IMR-90 (cell line): ENCODE measurements at regions not wholly inside any gene's neighbourhood (a gene's known extent, or its start where the extent isn't known, plus 50 kb on each side); places are given as distances from the start of the nearest gene placed in this dataset.
A peak's percentile ranks its signal among the peaks of the same experiment; 100 is the strongest.

Source experiments
- ATAC-seq: fragments of 200-7000 bp; cut with Tn5 transposase; 2 replicates; pipeline ENCODE4 v1.9.1; 2020; ENCODE audit warnings: low read depth, mild to moderate bottlenecking, moderate library complexity
- BruUV-seq: library from RNA; stranded (reverse); fragments of 400-500 nt; replicated peaks from 2 replicates; lab custom pipeline; 2021; lab: Mats Ljungman, UMichigan
- CTCF ChIA-PET: fragments of 300-600 bp; formaldehyde crosslinking; extraction: SDS; loops from one replicate; lab custom pipeline; 2021; ENCODE audit warnings: antibody characterized with exemption; lab: Yijun Ruan, JAX
- POLR2A ChIA-PET: fragments of 300-600 bp; sonication (Branson Sonifier 250); formaldehyde crosslinking; loops from one replicate; lab custom pipeline; 2022; ENCODE audit warnings: antibody characterized with exemption; ENCODE audit not compliant: unreplicated experiment; lab: Charles Lee
- DNase-seq: peaks from one replicate; pipeline ENCODE4 v3.0.0; 2013
- H2AFZ ChIP-seq: replicated peaks from 2 replicates; pipeline ENCODE3; 2013; ENCODE audit warnings: low read length, mild to moderate bottlenecking; ENCODE audit not compliant: poor library complexity
- H2AK5ac ChIP-seq: 2 replicates; pipeline ENCODE4 v1.6.1; 2013; ENCODE audit warnings: low read depth, low read length, inconsistent platforms
- H2AK9ac ChIP-seq: replicated peaks from 2 replicates; pipeline ENCODE3; 2013; ENCODE audit warnings: mild to moderate bottlenecking, low read depth, low read length, moderate library complexity; ENCODE audit not compliant: poor library complexity
- H2BK120ac ChIP-seq: 2 replicates; pipeline ENCODE4 v1.6.1; 2013; ENCODE audit warnings: low read depth, low read length, inconsistent platforms
- H2BK15ac ChIP-seq: 3 replicates; pipeline ENCODE4 v1.6.1; 2013; ENCODE audit warnings: low read depth, low read length, inconsistent platforms
- H2BK20ac ChIP-seq: 2 replicates; pipeline ENCODE4 v1.6.1; 2013; ENCODE audit warnings: low read depth, mild to moderate bottlenecking, inconsistent platforms, low read length, moderate library complexity
- H2BK5ac ChIP-seq: 2 replicates; pipeline ENCODE4 v1.6.1; 2013; ENCODE audit warnings: mild to moderate bottlenecking, low read depth, low read length, inconsistent platforms; ENCODE audit not compliant: poor library complexity, severe bottlenecking
- H3K14ac ChIP-seq: replicated peaks from 2 replicates; pipeline ENCODE4 v1.6.1; 2013; ENCODE audit warnings: low read depth, low read length, inconsistent platforms
- H3K18ac ChIP-seq: 2 replicates; pipeline ENCODE4 v1.6.1; 2013; ENCODE audit warnings: low read depth, low read length, control low read depth
- H3K23ac ChIP-seq: 2 replicates; pipeline ENCODE4 v1.6.1; 2013; ENCODE audit warnings: low read depth, low read length, inconsistent platforms
- H3K27ac ChIP-seq: 2 replicates; pipeline ENCODE4 v1.5.1; 2013; ENCODE audit warnings: mild to moderate bottlenecking, control low read depth, low read length; ENCODE audit not compliant: insufficient read depth
- H3K27me3 ChIP-seq: 2 replicates; pipeline ENCODE4 v1.6.1; 2013; ENCODE audit warnings: low read length; ENCODE audit not compliant: control insufficient read depth, insufficient read depth
- H3K36me3 ChIP-seq: 2 replicates; pipeline ENCODE4 v1.6.1; 2013; ENCODE audit warnings: low read length, mixed read lengths; ENCODE audit not compliant: control insufficient read depth, insufficient read depth
- H3K4ac ChIP-seq: 2 replicates; pipeline ENCODE4 v1.6.1; 2013; ENCODE audit warnings: low read depth, low read length, inconsistent platforms
- H3K4me1 ChIP-seq: 2 replicates; pipeline ENCODE4 v1.6.1; 2013; ENCODE audit warnings: low read length, mixed read lengths; ENCODE audit not compliant: control insufficient read depth, insufficient read depth
- H3K4me2 ChIP-seq: 2 replicates; pipeline ENCODE4 v1.6.1; 2013; ENCODE audit warnings: low read depth, mild to moderate bottlenecking, control low read depth, low read length, moderate library complexity
- H3K4me3 ChIP-seq: 2 replicates; pipeline ENCODE4 v1.5.1; 2013; ENCODE audit warnings: low read depth, mild to moderate bottlenecking, control low read depth, low read length, moderate library complexity; ENCODE audit not compliant: insufficient read depth
- H3K56ac ChIP-seq: 2 replicates; pipeline ENCODE4 v1.6.1; 2013; ENCODE audit warnings: low read length, inconsistent platforms; ENCODE audit not compliant: insufficient read depth; ENCODE audit errors: extremely low read depth
- H3K79me1 ChIP-seq, 2 experiments: 2 replicates each; pipeline ENCODE4 v1.6.1; 2013; ENCODE audit warnings: low read length in 2 of 2, inconsistent platforms in 1 of 2, low read depth in 1 of 2
- H3K9ac ChIP-seq: 2 replicates; pipeline ENCODE4 v1.6.1; 2013; ENCODE audit warnings: low read depth, low read length, control low read depth
- H3K9me1 ChIP-seq: 2 replicates; pipeline ENCODE4 v1.6.1; 2013; ENCODE audit warnings: low read length, inconsistent platforms; ENCODE audit not compliant: insufficient read depth
- H3K9me3 ChIP-seq: 2 replicates; pipeline ENCODE4 v1.6.1; 2013; ENCODE audit warnings: low read length; ENCODE audit not compliant: control insufficient read depth, insufficient read depth
- H4K20me1 ChIP-seq: 2 replicates; pipeline ENCODE4 v1.6.1; 2013; ENCODE audit warnings: low read length, inconsistent platforms; ENCODE audit not compliant: insufficient read depth
- H4K5ac ChIP-seq: 2 replicates; pipeline ENCODE4 v1.6.1; 2013; ENCODE audit warnings: mild to moderate bottlenecking, low read depth, low read length, control low read depth
- H4K8ac ChIP-seq, 2 experiments: 2 replicates each; pipeline ENCODE4 v1.6.1; 2013; ENCODE audit warnings: low read depth in 2 of 2, low read length in 2 of 2, control low read depth in 1 of 2, inconsistent platforms in 1 of 2
- H4K91ac ChIP-seq: 2 replicates; pipeline ENCODE4 v1.6.1; 2013; ENCODE audit warnings: low read depth, low read length, inconsistent platforms; ENCODE audit not compliant: insufficient read depth
- BHLHE40 ChIP-seq: fragments of 150-350 bp; IDR thresholded peaks from 2 replicates; pipeline ENCODE4 v1.6.1; 2016; ENCODE audit warnings: mild to moderate bottlenecking, low read depth, low read length
- CEBPB ChIP-seq: IDR thresholded peaks from 2 replicates; pipeline ENCODE4 v1.6.1; 2012; ENCODE audit warnings: low read depth, low read length, improper control_type of control experiment
- CHD1 ChIP-seq: IDR thresholded peaks from 2 replicates; pipeline ENCODE4 v1.6.1; 2012; ENCODE audit warnings: low read depth, low read length, improper control_type of control experiment
- CTCF ChIP-seq: conservative IDR thresholded peaks from 2 replicates; pipeline ENCODE4 v1.5.1; 2012; ENCODE audit warnings: mild to moderate bottlenecking, low read depth, low read length, improper control_type of control experiment
- ELK1 ChIP-seq: fragments of 150-350 bp; IDR thresholded peaks from 2 replicates; pipeline ENCODE4 v1.6.1; 2016; ENCODE audit warnings: low read depth, mild to moderate bottlenecking, low read length, moderate library complexity, borderline replicate concordance
- FOS ChIP-seq: fragments of 150-350 bp; IDR thresholded peaks from 2 replicates; pipeline ENCODE4 v1.6.1; 2016; ENCODE audit warnings: low read depth, low read length
- MAFK ChIP-seq: IDR thresholded peaks from 2 replicates; pipeline ENCODE4 v1.6.1; 2012; ENCODE audit warnings: low read depth, low read length, improper control_type of control experiment
- NFE2L2 ChIP-seq: fragments of 150-350 bp; IDR thresholded peaks from 2 replicates; pipeline ENCODE4 v1.6.1; 2016; ENCODE audit warnings: low read depth, mild to moderate bottlenecking, low read length
- POLR2A ChIP-seq: IDR thresholded peaks from 2 replicates; pipeline ENCODE4 v1.6.1; 2012; ENCODE audit warnings: mild to moderate bottlenecking, low read depth, low read length
- RAD21 ChIP-seq: IDR thresholded peaks from 2 replicates; pipeline ENCODE4 v1.6.1; 2012; ENCODE audit warnings: low read length, improper control_type of control experiment
- RCOR1 ChIP-seq: IDR thresholded peaks from 2 replicates; pipeline ENCODE4 v1.6.1; 2012; ENCODE audit warnings: mild to moderate bottlenecking, low read length, improper control_type of control experiment; ENCODE audit not compliant: insufficient replicate concordance
- SMC3 ChIP-seq: fragments of 150-350 bp; IDR thresholded peaks from 2 replicates; pipeline ENCODE4 v1.6.1; 2016; ENCODE audit warnings: low read depth, mild to moderate bottlenecking, antibody characterized with exemption, low read length, moderate library complexity
- WGBS, 2 experiments: methylation state at CpG; one replicate each; pipeline versions ENCODE4 v1.1.5 to v1.1.7; 2013; ENCODE audit warnings: missing lambda C conversion rate in 2 of 2; ENCODE audit not compliant: insufficient read length in 1 of 2; ENCODE audit errors: extremely low coverage in 2 of 2; 5-methylcytosine and 5-hydroxymethylcytosine counted together
- dilution Hi-C: fragments of 300-500 bp; cut with HindIII; formaldehyde crosslinking; loops from one replicate; pipeline ENCODE4 v1.14.3; 2018; ENCODE audit warnings: low sequenced_read_pairs; ENCODE audit not compliant: unreplicated experiment
- in situ Hi-C: fragments of 300-500 bp; cut with MboI; formaldehyde crosslinking; loops from 3 replicates; pipeline ENCODE4 v1.14.3; 2019; ENCODE audit warnings: low sequenced_read_pairs, inconsistent platforms, mixed read lengths
- intact Hi-C: fragments of 100-400 bp; cut with micrococcal nuclease; formaldehyde crosslinking; loops from 2 replicates; pipeline ENCODE4 v1.10.0; 2022

- CTCF ChIA-PET: interaction anchor here (0.6 to 1.4 kb wide), 2 partner anchors 23 to 260 kb away, joined by 3 read pairs; no protein-coding TSS in a partner anchor
- no CpG with 5 or more reads among the region's 4 CpGs for WGBS, 2 experiments
Measured at GRCh38 chr12:91883811-91884210, 261.8 kb downstream of the BTG1 start.

More at GRCh38 chr12:91883811-91884210, 261.8 kb downstream of the BTG1 start:
- Histone ChIP-seq H3K23ac (no peak overlapping the region), H3K9me1 (no peaks in the 10 kb centered on the region), H3K9ac (no peak overlapping the region), H3K4me3 (no peak overlapping the region), H2BK20ac (no peak overlapping the region), H2AFZ (no peak overlapping the region), H4K91ac (no peak overlapping the region), H4K20me1 (no peaks in the 10 kb centered on the region), H2AK9ac (no peak overlapping the region), H3K18ac (no peak overlapping the region), H4K5ac (no peak overlapping the region), H2AK5ac (no peak overlapping the region), H2BK120ac (no peak overlapping the region), H3K36me3 (no peaks in the 10 kb centered on the region), H3K27ac (no peak overlapping the region), H3K79me1 (no peaks in the 10 kb centered on the region), H3K9me3 (no peaks in the 10 kb centered on the region), H3K4me1 (no peaks in the 10 kb centered on the region), H4K8ac (no peak overlapping the region), H3K14ac (no peak overlapping the region), H3K27me3 (no peaks in the 10 kb centered on the region), H3K4me2 (no peak overlapping the region), H2BK5ac (no peak overlapping the region), H2BK15ac (no peak overlapping the region), H3K4ac (no peak overlapping the region), H3K56ac (no peak overlapping the region)
- in situ Hi-C loops: no loop called here
- dilution Hi-C loops: no loop called here
- no peak for ATAC-seq
- peak; percentile 10 for DNase-seq
- no peak for TF ChIP-seq SMC3
- no peak for TF ChIP-seq MAFK
- TF ChIP-seq RAD21: no peak
- no peak for TF ChIP-seq POLR2A
- TF ChIP-seq NFE2L2: no peak
- TF ChIP-seq CHD1: no peak
- TF ChIP-seq BHLHE40: no peak
- TF ChIP-seq ELK1: no peak
- no peak for TF ChIP-seq RCOR1
- TF ChIP-seq CTCF: no peak
- no peak for TF ChIP-seq FOS
- TF ChIP-seq CEBPB: no peak
- intact Hi-C loops: loop anchor here (5.0 to 10.0 kb wide), 2 partner anchors 258 to 1961 kb away; no protein-coding TSS in a partner anchor
- no TSS peak for BruUV-seq
- POLR2A ChIA-PET: no interaction called here
